Left ventricle myocardium inferior (tissue), 1 donor: ENCODE measurements at regions not wholly inside any gene's neighbourhood (a gene's known extent, or its start where the extent isn't known, plus 50 kb on each side); places are given as distances from the start of the nearest gene placed in this dataset.
"Not testable (repeated sequence)": the region's sequence is repeated elsewhere in the genome, so short reads cannot be mapped to it uniquely, and the experiment has no call there.

ENCODE experiments used
- DNase-seq: peaks from one replicate; pipeline ENCODE4 v3.0.0-alpha.2; 2020
- H3K27ac ChIP-seq: fragments of 200-600 bp; replicated peaks from 2 replicates; pipeline ENCODE4 v1.8.0; 2021
- H3K27me3 ChIP-seq: fragments of 200-600 bp; 2 replicates; pipeline ENCODE4 v1.8.0; 2021; ENCODE audit warnings: low read depth
- H3K36me3 ChIP-seq: fragments of 200-600 bp; 2 replicates; pipeline ENCODE4 v1.8.0; 2021
- H3K4me1 ChIP-seq: fragments of 200-600 bp; 2 replicates; pipeline ENCODE4 v1.8.0; 2021
- H3K4me3 ChIP-seq: fragments of 200-600 bp; 2 replicates; pipeline ENCODE4 v1.8.0; 2021; ENCODE audit warnings: mild to moderate bottlenecking, moderate library complexity
- H3K9me3 ChIP-seq: fragments of 200-600 bp; replicated peaks from 2 replicates; pipeline ENCODE4 v1.8.0; 2021
- CTCF ChIP-seq: fragments of 200-600 bp; IDR thresholded peaks from 2 replicates; pipeline ENCODE4 v1.8.0; 2021; ENCODE audit warnings: antibody characterized with exemption, mild to moderate bottlenecking, borderline replicate concordance
- intact Hi-C: fragments of 100-400 bp; cut with micrococcal nuclease; formaldehyde crosslinking; loops from one replicate; pipeline ENCODE4 v1.11.0; 2022
- donor health status: DM: no; HTN: yes; CAD: no; lungs with severe emphysema.

- no peaks in the 10 kb centered on the region for H3K36me3 ChIP-seq
- no peak overlapping the region for H3K4me3 ChIP-seq
- H3K27ac ChIP-seq, result no peak overlapping the region
- H3K9me3 ChIP-seq, result peaks cover 11% of the 10 kb centered on the region
- no peaks in the 10 kb centered on the region for H3K4me1 ChIP-seq
- DNase-seq, result no peak
- intact Hi-C loops, result no loop called here
- no peak for TF ChIP-seq CTCF
- no peaks in the 10 kb centered on the region for H3K27me3 ChIP-seq
Observed at GRCh38 chr4:64738240-64738639, 329.0 kb upstream of the TECRL start.

- H3K4me1 ChIP-seq, H3K27me3 ChIP-seq, H3K27ac ChIP-seq, H3K36me3 ChIP-seq, H3K4me3 ChIP-seq, intact Hi-C loops, DNase-seq: not testable (repeated sequence)
- peaks cover 14% of the 10 kb centered on the region for H3K9me3 ChIP-seq
Observed at GRCh38 chr4:64737854-64738138, 328.5 kb upstream of the TECRL start.

- no peak for TF ChIP-seq CTCF
- no peak overlapping the region for H3K27ac ChIP-seq
- peaks cover 16% of the 10 kb centered on the region for H3K9me3 ChIP-seq
- H3K36me3 ChIP-seq, result no peaks in the 10 kb centered on the region
- intact Hi-C loops, result no loop called here
- no peak overlapping the region for H3K4me3 ChIP-seq
- no peaks in the 10 kb centered on the region for H3K4me1 ChIP-seq
- no peak for DNase-seq
- H3K27me3 ChIP-seq, result no peaks in the 10 kb centered on the region
Observed at GRCh38 chr4:64737026-64737853, 328.0 kb upstream of the TECRL start.

- no peak overlapping the region for H3K4me3 ChIP-seq
- intact Hi-C loops, result no loop called here
- no peak overlapping the region for H3K27ac ChIP-seq
- H3K36me3 ChIP-seq, result no peaks in the 10 kb centered on the region
- no peaks in the 10 kb centered on the region for H3K4me1 ChIP-seq
- H3K9me3 ChIP-seq, result peaks cover 22% of the 10 kb centered on the region
- H3K27me3 ChIP-seq, result no peaks in the 10 kb centered on the region
- no peak for TF ChIP-seq CTCF
- no peak for DNase-seq
Observed at GRCh38 chr4:64729561-64729960, 320.3 kb upstream of the TECRL start.

- no peak for DNase-seq
- no peak for TF ChIP-seq CTCF
- Histone ChIP-seq H3K27me3 (no peaks in the 10 kb centered on the region), H3K4me3 (no peak overlapping the region), H3K36me3 (no peaks in the 10 kb centered on the region), H3K27ac (no peak overlapping the region), H3K9me3 (peaks cover 18% of the 10 kb centered on the region), H3K4me1 (no peaks in the 10 kb centered on the region)
- intact Hi-C loops, result no loop called here
Observed at GRCh38 chr4:64727960-64728359, 318.7 kb upstream of the TECRL start.

- H3K27ac ChIP-seq, intact Hi-C loops, H3K27me3 ChIP-seq, H3K36me3 ChIP-seq, H3K4me1 ChIP-seq, DNase-seq, H3K4me3 ChIP-seq: not testable (repeated sequence)
- H3K9me3 ChIP-seq, result peaks cover 12% of the 10 kb centered on the region
Observed at GRCh38 chr4:64727391-64727790, 318.1 kb upstream of the TECRL start.
